ENCODE measurements at regions not wholly inside any gene's neighbourhood (a gene's known extent, or its start where the extent isn't known, plus 50 kb on each side); places are given as distances from the start of the nearest gene placed in this dataset.
"Not testable (repeated sequence)": the region's sequence is repeated elsewhere in the genome, so short reads cannot be mapped to it uniquely, and the experiment has no call there.

DNA sequence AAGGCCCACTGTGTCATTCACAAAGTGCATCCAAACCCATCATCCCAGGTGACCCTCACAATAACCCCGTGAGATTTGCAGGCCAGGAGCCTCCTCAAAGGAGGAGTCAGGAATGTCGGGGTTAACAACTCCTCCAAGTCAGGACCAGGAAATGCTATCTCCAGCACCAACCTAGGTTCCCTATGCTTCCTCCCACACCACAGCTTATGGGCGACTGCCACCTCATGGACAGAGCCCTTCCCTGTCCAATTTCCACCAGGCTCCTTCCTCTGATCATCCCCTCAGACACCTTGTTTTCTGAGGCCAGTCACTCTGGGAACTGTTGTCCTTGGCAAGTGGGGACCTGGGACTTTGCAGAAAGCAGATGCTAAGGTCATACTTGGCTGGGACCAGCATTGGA, 77.8 kb downstream of the LIMS3 start:
- DNase-seq (ENCODE audit: insufficient read length, low spot score) = not testable (repeated sequence)
- peak; percentile 60 for FAIRE-seq

DNA sequence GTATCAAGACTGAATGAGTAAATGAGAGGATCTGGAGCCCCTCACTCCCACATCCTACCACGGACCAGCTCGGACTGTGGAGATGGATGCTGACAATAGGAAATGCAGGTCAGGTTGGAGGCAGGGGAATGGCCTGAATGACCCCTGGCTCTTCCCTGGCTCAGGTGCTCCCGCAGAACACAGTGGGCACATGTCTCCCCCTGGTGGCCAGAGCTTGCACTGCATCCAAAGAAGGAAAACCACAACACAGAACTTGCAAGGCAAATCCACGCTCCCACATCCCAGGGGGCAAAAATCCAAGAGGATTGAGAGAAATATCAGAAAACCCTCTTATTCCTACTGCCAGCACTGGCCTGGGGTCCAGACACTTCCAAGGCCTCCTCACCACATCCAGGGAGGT, 82.3 kb downstream of the LIMS3 start:
- not testable (repeated sequence) for DNase-seq (ENCODE audit: insufficient read length, low spot score)
- FAIRE-seq = peak; percentile 96

DNA sequence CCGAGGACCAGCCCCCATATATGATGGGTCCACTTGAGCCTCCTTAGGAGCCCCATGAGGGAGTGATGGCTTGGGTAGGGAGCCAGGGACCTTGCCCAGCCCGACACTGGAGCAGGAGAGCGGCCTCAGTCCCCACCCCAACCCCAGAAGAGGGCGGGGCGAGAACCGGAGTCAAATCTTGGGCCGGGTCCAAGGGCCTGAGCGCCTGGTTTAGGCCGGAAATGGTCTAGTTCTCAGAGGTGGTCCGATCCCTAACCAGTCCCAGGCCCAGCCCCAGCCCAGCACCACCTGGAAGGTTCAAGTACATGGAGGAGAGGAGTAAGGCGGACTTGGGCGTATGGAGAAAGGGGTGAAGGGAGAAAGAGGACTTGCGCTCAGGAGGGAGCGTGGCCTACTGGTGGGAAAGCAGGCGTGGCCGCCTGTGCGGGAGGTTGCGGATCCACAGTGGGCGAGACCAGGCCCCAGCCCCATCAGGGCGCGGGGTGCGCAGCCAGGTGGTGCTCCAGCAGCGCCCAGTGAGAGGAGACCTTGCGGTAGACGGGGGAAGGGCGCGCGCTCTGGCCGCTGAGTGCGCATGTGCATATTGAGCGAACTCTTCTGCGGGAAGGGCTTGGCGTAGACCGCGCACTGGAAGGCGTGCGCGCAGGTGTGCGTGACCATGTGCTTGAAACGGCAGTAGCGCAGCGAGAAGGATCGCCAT, 88.1 kb downstream of the LIMS3 start:
- FAIRE-seq = peak; percentile 85
- DNase-seq (ENCODE audit: insufficient read length, low spot score) = not testable (repeated sequence)

DNA sequence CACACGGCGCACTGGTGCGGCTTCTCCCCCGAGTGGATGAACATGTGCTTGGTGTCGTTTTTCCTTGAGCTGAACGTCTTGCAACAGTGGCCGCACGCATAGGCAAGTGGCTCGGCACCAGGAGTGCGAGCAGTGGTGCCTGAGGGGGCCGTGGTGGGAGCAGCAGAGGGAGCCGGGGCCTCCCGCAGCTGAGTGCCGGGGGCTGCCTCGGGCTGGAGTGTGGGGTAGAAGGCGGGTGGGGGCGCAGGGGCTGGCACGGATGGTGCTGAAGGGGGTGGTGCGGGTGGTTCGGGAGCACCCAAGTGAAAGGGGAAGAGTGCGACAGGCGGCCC, 88.6 kb downstream of the LIMS3 start:
- not testable (repeated sequence) for FAIRE-seq; DNase-seq (ENCODE audit: insufficient read length, low spot score)

DNA sequence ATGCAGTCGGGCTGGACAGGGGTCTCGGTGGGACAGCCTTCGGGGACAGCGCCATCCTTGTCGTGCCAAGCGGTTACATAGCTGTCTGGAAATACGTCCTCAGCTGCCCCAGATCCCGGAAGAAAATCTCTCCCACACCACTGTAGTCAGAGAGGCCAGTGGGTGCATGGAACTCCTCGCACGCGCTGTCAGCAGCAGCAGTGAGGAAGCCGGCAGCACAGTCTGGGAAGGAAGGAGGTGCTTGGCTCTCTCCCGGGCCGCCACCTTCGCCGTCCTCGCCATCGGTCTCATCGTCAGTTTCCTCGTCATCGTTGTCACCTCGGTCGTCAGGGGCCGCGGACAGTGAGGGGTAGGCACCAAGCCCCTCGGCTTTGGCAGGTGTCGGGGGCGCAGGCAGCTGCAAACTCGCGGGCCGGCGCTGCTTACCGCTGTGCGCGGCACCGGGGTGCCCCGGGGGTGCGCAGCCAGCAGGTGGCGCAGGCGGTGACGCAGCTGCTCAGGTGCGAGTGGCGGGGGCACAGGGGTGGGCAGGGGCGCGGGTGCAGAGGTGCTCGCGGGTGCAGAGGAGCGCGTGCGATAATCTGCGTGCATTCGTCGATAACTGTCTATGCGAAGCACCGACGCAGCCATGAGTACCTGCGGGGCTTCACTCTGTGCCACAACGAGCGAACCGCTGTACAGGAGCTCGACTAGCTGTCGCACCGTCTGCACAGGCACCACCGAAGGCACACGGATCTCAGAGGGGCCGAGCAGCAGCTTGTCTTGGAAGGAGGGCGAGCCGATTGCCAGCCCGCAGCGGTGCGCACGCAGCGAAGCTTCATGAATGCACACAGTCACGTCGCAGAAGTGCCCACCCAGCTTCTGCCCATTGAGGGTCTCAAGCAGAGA, 89.2 kb downstream of the LIMS3 start:
- FAIRE-seq = peak; percentile 95
- DNase-seq (ENCODE audit: insufficient read length, low spot score) = not testable (repeated sequence)

DNA sequence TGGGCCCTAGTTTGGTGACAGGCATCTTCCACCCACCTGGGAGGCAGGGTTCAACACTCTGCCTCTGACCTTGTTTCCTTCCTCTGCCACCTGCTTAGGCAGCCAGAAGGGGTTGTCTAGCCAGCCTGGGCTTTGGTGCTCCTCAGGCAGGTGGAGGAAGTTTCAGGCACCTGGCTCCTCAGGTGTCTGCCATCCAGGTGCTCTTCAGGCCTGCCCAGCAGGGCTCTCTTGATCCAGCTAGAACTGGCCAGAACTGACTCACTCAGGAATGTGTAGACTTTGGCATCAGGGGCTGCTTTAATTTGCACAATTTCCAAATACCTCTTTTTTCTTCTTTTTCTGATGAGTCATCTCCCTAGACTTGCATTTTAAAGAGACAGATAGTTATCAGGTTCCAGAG, 100.9 kb downstream of the LIMS3 start:
- not testable (repeated sequence) for DNase-seq (ENCODE audit: insufficient read length, low spot score); FAIRE-seq

DNA sequence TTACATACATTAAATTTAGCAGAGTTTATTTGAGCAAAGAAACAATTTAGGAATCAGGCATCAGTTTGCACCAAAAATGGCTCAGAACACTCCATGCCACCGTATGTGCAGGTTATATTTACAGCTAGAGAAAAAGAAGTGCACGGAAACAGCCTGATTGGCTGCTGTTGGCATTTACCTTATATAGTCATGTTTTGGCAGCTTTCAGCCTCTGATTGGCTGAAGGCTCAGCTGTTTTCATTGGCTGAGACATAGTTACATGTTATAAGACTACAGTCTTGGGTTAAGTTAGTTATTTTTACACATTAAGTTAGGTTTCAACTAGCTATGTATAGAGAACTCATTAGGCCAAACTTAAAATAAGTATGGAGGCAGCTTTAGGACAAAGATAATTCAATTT, 104.0 kb downstream of the LIMS3 start:
- not testable (repeated sequence) for DNase-seq (ENCODE audit: insufficient read length, low spot score); FAIRE-seq

DNA sequence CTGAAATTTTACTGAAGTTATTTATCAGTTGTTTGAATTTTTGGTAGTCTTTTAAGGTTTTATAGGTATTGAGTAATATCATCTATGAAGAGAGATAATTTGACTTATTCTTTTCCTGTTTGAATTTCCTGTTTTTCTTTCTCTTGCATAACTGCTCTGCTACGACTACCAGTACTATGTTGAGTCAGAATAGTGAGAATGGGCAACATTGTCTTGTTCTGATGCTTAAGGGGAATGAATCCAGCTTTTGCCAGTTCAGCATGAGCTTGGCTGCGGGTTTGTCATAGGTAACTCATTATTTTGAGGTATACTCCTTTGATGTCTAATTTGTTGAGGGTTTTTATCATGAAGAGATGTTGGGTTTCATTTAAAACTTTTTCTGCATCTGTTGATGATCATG, 102.2 kb downstream of the MALL start:
- DNase-seq (ENCODE audit: insufficient read length, low spot score); FAIRE-seq: not testable (repeated sequence)

DNA sequence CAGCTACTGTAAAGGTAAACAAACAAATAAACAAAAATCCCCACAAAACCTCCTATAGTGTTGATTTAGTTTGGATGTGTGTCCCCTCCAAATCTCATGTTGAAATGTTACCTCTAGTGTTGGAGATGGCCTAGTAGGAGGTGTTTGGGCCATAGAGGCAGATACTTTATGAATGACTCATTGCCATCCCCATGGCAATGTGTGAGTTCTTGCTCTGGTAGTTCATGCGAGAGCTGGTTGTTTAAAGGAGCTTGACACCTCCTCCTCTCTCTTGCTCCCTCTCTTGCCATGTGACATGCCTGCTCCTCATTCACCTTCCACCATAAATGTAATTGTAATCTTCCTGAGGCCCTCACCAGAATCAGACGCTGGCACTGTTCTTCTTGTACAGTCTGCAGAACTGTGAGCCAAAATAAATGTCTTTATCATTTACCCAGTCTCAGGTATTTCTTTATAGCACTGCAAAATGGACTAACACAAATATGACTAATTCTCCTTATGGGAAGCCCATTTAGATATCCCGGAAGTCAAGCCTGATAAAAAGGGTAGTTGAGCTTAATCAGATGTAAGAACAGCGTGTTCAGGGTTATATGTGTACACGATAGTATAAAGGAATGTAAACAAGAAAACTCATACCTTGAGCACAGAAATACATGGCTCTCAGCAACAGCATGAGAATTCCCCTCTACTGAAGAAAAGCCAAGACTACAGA, 99.1 kb downstream of the MALL start:
- DNase-seq (ENCODE audit: insufficient read length, low spot score); FAIRE-seq: not testable (repeated sequence)

DNA sequence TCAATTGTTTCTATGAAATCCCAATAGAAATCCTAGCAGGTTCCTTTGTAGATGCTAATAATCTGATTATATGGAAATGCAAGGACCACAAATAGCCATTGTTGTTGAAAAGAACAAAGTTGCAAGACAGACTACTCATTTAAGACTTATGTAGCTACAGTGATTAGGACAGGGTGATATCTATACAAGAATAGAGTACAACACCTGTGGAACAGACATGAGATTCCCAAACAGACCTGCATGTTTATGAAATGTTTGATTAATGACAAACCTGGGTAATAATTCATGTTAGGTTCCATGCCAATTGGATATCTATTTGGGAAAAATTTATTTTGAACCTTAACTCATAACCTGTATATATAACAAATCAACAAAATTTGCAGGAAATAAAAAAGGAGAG, 95.4 kb downstream of the MALL start:
- FAIRE-seq; DNase-seq (ENCODE audit: insufficient read length, low spot score): not testable (repeated sequence)

DNA sequence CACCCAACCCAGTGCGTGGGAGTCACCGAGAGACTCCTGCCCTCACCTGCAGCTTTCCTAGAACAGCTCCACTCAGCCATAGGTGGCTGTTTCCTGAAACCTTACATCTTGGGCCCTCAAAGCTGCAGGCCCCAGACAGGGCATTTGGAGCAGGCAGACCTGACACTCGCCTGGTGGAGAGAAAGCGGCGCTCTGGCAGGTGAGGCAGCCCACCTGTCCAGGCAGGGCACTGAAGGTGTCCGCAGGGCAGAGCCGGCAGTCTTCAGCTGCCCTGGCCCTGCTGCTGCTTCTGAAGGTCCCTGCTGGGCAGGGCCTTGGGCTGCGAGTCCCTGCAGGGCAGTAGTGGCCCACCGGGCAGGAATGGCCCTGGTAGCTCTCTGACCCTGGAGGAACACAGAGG, 93.3 kb downstream of the MALL start:
- FAIRE-seq = not testable (repeated sequence)

DNA sequence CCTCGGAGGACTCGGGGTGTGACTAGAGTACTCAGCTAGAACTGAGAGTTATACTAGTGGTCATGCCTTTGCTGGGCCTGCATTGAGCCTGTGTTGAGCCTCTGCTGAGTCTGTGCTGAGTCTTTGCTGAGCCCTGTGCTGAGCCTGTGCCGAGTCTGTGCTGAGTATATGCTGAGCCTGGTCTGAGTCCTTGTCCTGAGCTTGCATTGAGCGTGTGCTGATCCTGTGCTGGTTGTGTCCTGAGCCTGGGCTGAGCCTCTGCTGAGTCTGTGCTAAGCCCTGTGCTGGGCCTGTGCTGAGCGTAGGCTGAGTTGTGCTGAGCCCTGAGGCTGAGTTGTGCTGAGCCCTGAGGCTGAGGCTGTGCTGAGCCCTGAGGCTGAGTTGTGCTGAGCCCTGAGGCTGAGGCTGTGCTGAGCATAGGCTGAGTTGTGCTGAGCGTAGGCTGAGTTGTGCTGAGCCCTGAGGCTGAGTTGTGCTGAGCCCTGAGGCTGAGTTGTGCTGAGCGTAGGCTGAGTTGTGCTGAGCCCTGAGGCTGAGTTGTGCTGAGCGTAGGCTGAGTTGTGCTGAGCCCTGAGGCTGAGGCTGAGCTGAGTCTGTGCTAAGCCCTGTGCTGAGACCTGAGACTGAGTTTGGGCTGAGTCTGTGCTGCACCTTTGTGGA, 89.4 kb downstream of the MALL start:
- peak; percentile 16 for FAIRE-seq
- DNase-seq (ENCODE audit: insufficient read length, low spot score) = not testable (repeated sequence)

More for the DNA sequence above, 93.3 kb downstream of the MALL start:
- DNase-seq (ENCODE audit: insufficient read length, low spot score) = not testable (repeated sequence)

DNA sequence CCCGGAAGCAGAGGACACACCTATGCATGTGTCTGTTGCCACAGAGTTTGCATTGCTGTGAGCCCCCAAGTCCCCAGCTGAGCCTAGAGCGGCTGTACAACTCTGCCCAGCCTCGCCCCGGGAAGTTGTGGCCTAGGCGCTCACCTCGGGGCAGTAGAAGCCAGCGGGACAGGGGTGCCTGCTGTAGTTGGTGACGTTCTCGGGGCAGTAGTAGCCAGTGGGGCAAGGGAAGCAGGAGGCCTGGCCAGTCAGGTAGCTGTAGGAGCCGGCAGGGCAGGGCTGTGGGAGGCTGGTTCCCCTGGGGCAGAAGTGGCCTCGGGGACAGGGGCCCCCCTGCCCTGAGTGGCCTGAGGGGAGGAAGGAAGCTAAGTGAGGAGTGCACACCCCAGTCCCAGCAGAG, 87.2 kb downstream of the MALL start:
- not testable (repeated sequence) for DNase-seq (ENCODE audit: insufficient read length, low spot score); FAIRE-seq

DNA sequence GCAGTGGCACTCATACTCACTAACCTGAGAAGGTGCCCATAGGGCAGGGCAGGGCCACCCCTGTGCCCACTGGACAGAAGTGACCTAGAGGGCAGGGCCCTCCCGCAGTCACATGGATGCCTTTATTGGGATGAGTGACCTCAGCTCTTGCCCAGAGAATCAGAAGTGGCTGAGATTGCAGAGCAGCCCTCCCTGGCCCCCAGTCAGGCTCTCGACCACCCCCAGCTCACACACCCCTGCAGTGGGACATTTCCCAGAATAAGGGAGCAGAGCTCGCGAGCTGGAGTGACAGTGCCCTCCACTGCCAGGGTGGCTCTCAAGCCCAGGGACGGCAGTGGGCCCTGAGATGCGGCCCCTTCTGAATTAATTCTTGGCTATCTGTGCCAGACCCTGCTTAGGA, 84.7 kb downstream of the MALL start:
- not testable (repeated sequence) for FAIRE-seq; DNase-seq (ENCODE audit: insufficient read length, low spot score)

DNA sequence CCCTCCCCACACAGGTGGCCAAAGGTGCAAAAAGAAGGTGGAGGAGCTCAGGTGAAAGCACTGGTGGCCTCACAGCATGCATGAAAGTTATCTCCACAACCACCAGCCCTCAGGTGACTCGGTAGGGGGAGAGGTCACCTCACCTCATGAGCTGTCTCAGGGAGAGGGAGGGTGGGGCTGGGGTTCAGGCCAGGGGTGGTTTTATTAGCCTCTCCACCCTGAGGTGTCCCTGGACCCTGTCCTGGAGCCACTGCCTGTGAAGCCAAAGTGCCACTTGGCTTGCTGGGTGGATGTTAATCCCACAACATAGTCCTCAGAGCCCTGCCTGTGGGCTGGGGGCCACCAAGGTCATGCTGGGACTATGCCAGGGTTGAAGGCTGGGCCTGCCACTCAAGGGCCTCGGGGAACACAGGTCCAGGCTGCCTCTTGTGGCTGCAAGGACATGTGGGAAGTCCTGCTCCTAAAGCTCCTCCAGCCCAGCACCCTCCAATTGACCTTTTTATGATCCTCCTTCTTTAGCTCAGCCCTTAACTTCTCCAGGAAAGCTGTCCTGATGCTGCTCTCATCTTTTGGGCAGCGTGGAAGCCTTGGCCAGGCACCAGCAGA, 83.8 kb downstream of the MALL start:
- not testable (repeated sequence) for DNase-seq (ENCODE audit: insufficient read length, low spot score)
- FAIRE-seq = peak; percentile 43
